ENCODE measurements at regions not wholly inside any gene's neighbourhood (a gene's known extent, or its start where the extent isn't known, plus 50 kb on each side); places are given as distances from the start of the nearest gene placed in this dataset.

DNA sequence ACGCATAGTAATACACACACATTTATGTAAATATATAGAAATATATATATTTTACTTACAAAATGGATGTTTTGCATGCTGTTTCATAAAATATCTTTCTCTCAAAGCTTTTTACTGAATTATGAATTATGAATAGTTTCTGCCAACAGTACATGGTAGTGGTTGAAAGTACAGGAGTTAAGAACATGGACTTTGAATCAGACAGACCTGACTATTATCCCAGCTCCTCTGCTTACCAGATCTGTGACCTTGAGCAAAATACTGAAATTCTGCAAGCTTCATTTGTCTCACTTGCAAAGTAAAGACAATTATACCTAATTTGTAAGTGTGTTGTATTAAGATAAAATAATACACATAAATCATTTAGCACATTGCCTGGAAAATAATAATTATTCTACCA is 459.5 kb downstream of the EPM2A start (continued):
- TF ChIP-seq, protein P1, sequence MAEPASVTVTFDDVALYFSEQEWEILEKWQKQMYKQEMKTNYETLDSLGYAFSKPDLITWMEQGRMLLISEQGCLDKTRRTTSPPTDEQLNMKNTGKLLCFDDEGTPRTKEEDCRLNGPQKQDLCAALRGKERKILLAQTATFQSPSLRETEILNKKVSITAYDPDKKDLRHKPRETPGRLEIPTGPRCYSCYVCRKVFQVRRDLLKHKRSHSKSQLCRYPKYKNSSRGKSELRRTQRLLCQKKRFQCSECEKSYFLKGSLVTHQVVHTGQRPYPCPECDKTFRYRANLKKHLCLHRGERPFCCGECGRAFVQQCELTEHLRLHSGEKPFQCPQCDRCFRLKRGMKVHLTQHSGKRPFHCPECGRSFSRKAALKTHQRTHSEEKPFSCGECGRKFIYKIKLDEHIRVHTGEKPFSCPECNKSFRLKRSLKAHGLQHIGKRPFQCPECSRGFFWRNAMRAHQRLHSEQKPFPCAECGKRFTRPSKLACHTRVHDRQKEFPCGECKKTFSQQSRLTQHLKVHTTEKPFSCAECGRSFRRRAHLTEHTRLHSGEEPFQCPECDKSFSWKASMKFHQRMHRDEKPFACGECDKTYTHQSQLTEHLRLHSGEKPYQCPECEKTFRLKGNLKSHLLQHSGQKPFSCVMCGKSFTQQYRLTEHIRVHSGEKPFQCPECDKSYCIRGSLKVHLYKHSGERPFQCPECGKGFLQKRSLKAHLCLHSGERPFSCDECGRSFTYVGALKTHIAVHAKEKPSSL (CRISPR knock-in tag; conservative IDR thresholded peaks at IDR 0.05) = no peak
- TF ChIP-seq KAT7 (CRISPR knock-in tag; IDR thresholded peaks at IDR 0.05; ENCODE audit: borderline replicate concordance) (no peak), MYBL2 (CRISPR knock-in tag; IDR thresholded peaks at IDR 0.05) (no peak), NR3C1 (CRISPR knock-in tag; conservative IDR thresholded peaks at IDR 0.05; ENCODE audit: low read depth) (no peak)
- TF ChIP-seq, protein P2, sequence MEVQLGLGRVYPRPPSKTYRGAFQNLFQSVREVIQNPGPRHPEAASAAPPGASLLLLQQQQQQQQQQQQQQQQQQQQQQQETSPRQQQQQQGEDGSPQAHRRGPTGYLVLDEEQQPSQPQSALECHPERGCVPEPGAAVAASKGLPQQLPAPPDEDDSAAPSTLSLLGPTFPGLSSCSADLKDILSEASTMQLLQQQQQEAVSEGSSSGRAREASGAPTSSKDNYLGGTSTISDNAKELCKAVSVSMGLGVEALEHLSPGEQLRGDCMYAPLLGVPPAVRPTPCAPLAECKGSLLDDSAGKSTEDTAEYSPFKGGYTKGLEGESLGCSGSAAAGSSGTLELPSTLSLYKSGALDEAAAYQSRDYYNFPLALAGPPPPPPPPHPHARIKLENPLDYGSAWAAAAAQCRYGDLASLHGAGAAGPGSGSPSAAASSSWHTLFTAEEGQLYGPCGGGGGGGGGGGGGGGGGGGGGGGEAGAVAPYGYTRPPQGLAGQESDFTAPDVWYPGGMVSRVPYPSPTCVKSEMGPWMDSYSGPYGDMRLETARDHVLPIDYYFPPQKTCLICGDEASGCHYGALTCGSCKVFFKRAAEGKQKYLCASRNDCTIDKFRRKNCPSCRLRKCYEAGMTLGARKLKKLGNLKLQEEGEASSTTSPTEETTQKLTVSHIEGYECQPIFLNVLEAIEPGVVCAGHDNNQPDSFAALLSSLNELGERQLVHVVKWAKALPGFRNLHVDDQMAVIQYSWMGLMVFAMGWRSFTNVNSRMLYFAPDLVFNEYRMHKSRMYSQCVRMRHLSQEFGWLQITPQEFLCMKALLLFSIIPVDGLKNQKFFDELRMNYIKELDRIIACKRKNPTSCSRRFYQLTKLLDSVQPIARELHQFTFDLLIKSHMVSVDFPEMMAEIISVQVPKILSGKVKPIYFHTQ (CRISPR knock-in tag; IDR thresholded peaks at IDR 0.05) = no peak

DNA sequence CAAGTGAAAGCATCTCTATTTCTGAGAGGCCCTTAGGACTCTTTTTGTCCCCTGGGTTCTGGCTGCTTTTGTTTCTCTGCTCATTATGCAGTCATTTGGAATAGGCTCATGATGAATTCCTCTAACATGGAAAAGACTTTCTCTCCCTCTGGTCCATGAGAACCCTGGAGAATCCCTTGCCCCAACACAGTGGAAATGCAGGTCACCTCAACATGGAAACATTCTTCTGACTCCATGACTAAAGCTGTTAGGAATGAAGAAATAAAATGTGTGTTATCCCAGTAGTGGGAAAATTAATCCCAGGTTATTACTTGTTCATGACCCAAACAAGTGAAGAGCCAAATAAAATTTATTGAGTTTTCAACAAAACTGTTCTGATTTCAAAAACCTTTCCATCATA is 458.6 kb downstream of the EPM2A start:
- TF ChIP-seq, protein P3, sequence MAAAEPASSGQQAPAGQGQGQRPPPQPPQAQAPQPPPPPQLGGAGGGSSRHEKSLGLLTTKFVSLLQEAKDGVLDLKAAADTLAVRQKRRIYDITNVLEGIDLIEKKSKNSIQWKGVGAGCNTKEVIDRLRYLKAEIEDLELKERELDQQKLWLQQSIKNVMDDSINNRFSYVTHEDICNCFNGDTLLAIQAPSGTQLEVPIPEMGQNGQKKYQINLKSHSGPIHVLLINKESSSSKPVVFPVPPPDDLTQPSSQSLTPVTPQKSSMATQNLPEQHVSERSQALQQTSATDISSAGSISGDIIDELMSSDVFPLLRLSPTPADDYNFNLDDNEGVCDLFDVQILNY (CRISPR knock-in tag; IDR thresholded peaks at IDR 0.05) = no peak
- no peak for TF ChIP-seq KAT7 (CRISPR knock-in tag; IDR thresholded peaks at IDR 0.05; ENCODE audit: borderline replicate concordance)
- TF ChIP-seq ZNF219 (CRISPR knock-in tag; IDR thresholded peaks at IDR 0.05; ENCODE audit: borderline replicate concordance) = no peak
- Mint-ChIP-seq H3K27ac (no peak overlapping the region), H3K36me3 (no peaks in the 10 kb centered on the region), H3K4me1 (no peaks in the 10 kb centered on the region), H3K4me3 (no peak overlapping the region), H3K27me3 (ENCODE audit: low read depth) (no peaks in the 10 kb centered on the region), H3K9me3 (peaks cover 5% of the 10 kb centered on the region)
- DNase-seq (ENCODE audit: low spot score) = no peak
- no peak for ATAC-seq
- ChIA-PET POLR2A (no interaction called here), CTCF (no interaction called here)

DNA sequence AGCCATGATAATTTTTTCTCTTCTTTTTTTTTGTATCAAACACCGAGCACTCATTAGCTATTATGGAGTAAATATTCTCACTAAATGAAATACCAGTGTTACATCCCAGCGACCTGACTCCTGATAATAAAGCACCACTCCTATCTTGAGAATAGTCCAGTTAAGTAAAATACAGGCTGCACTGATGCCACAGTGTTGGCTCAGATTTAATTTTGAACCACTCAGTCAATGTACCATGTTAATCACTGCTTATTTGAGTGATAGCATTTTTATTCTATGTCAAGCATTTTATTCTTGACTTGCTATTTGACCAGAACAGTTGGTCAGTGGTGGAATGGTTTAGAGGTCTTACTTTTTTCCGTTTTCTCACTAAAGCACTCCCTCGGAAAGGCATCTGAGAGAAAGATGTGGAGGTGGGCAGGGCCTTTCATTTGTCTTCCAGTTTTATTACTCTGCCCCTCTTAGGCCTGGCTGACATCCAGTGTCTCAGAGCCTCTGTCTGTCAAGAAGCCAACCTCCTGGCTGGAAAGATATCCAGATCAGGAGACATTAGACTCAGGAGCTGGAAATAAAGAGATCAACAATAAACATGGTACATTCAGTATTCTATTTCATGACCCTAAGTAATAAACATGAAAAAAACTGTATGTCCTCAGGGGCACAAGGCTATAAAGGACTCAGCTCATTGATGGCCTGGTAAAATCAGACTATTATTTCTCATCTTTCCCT is 457.8 kb downstream of the EPM2A start:
- ATAC-seq (no peak), DNase-seq (ENCODE audit: low spot score) (no peak)
- Mint-ChIP-seq H3K36me3 (no peaks in the 10 kb centered on the region), H3K9me3 (peaks cover 5% of the 10 kb centered on the region), H3K4me1 (no peaks in the 10 kb centered on the region), H3K4me3 (no peak overlapping the region), H3K27me3 (ENCODE audit: low read depth) (no peaks in the 10 kb centered on the region), H3K27ac (no peak overlapping the region)
- TF ChIP-seq SMAD4 (CRISPR knock-in tag; IDR thresholded peaks at IDR 0.05) (no peak), ATF1 (CRISPR knock-in tag; IDR thresholded peaks at IDR 0.05) (no peak), CBFB (CRISPR knock-in tag; IDR thresholded peaks at IDR 0.05; ENCODE audit: low read depth) (no peak), TEAD1 (CRISPR knock-in tag; IDR thresholded peaks at IDR 0.05) (no peak), ZBTB21 (CRISPR knock-in tag; IDR thresholded peaks at IDR 0.05; ENCODE audit: borderline replicate concordance) (no peak), NFATC4 (CRISPR knock-in tag; IDR thresholded peaks at IDR 0.05) (no peak), TCF7 (CRISPR knock-in tag; IDR thresholded peaks at IDR 0.05; ENCODE audit: low read depth) (no peak), GRHL2 (CRISPR knock-in tag; IDR thresholded peaks at IDR 0.05; ENCODE audit: insufficient replicate concordance, severe bottlenecking) (no peak), ZNF219 (CRISPR knock-in tag; IDR thresholded peaks at IDR 0.05; ENCODE audit: borderline replicate concordance) (no peak), FOXK1 (CRISPR knock-in tag; IDR thresholded peaks at IDR 0.05) (no peak)
- TF ChIP-seq, protein P4, sequence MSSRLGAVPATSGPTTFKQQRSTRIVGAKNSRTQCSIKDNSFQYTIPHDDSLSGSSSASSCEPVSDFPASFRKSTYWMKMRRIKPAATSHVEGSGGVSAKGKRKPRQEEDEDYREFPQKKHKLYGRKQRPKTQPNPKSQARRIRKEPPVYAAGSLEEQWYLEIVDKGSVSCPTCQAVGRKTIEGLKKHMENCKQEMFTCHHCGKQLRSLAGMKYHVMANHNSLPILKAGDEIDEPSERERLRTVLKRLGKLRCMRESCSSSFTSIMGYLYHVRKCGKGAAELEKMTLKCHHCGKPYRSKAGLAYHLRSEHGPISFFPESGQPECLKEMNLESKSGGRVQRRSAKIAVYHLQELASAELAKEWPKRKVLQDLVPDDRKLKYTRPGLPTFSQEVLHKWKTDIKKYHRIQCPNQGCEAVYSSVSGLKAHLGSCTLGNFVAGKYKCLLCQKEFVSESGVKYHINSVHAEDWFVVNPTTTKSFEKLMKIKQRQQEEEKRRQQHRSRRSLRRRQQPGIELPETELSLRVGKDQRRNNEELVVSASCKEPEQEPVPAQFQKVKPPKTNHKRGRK (CRISPR knock-in tag; IDR thresholded peaks at IDR 0.05; ENCODE audit: borderline replicate concordance) = no peak
- TF ChIP-seq, protein P5, sequence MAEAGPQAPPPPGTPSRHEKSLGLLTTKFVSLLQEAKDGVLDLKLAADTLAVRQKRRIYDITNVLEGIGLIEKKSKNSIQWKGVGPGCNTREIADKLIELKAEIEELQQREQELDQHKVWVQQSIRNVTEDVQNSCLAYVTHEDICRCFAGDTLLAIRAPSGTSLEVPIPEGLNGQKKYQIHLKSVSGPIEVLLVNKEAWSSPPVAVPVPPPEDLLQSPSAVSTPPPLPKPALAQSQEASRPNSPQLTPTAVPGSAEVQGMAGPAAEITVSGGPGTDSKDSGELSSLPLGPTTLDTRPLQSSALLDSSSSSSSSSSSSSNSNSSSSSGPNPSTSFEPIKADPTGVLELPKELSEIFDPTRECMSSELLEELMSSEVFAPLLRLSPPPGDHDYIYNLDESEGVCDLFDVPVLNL (CRISPR knock-in tag; IDR thresholded peaks at IDR 0.05; ENCODE audit: borderline replicate concordance, low read depth) = no peak
- TF ChIP-seq, protein P3 (CRISPR knock-in tag; IDR thresholded peaks at IDR 0.05) = no peak
- CTCF ChIA-PET = no interaction called here
- POLR2A ChIA-PET = no interaction called here

All from WTC11 (cell line).